ENCODE measurements at regions not wholly inside any gene's neighbourhood (a gene's known extent, or its start where the extent isn't known, plus 50 kb on each side); places are given as distances from the start of the nearest gene placed in this dataset.

GRCh38 chr7:52726493-52726892 is 308.9 kb upstream of the POM121L12 start:
- no peak for TF ChIP-seq GATA3 (IDR thresholded peaks at IDR 0.05; ENCODE audit: low read depth, low read length)
- TF ChIP-seq GATA2 (IDR thresholded peaks at IDR 0.05; ENCODE audit: low read depth, low read length), result no peak

GRCh38 chr7:52723606-52724005 is 311.8 kb upstream of the POM121L12 start:
- TF ChIP-seq GATA2 (IDR thresholded peaks at IDR 0.05; ENCODE audit: low read depth, low read length), result no peak
- no peak for TF ChIP-seq GATA3 (IDR thresholded peaks at IDR 0.05; ENCODE audit: low read depth, low read length)

GRCh38 chr7:52720856-52721255 is 314.6 kb upstream of the POM121L12 start:
- TF ChIP-seq GATA3 (IDR thresholded peaks at IDR 0.05; ENCODE audit: low read depth, low read length) (no peak), GATA2 (IDR thresholded peaks at IDR 0.05; ENCODE audit: low read depth, low read length) (no peak)

- TF ChIP-seq GATA2 (IDR thresholded peaks at IDR 0.05; ENCODE audit: low read depth, low read length) (no peak), GATA3 (IDR thresholded peaks at IDR 0.05; ENCODE audit: low read depth, low read length) (no peak)
Observed at GRCh38 chr7:52719677-52720076, 315.8 kb upstream of the POM121L12 start.

GRCh38 chr7:52715701-52716100 is 319.7 kb upstream of the POM121L12 start:
- no peak for TF ChIP-seq GATA2 (IDR thresholded peaks at IDR 0.05; ENCODE audit: low read depth, low read length)

- TF ChIP-seq GATA3 (IDR thresholded peaks at IDR 0.05; ENCODE audit: low read depth, low read length) (no peak), GATA2 (IDR thresholded peaks at IDR 0.05; ENCODE audit: low read depth, low read length) (no peak)
Observed at GRCh38 chr7:52712938-52713337, 322.5 kb upstream of the POM121L12 start.

GRCh38 chr7:52711951-52712350 is 323.5 kb upstream of the POM121L12 start:
- no peak for TF ChIP-seq GATA2 (IDR thresholded peaks at IDR 0.05; ENCODE audit: low read depth, low read length)
- no peak for TF ChIP-seq GATA3 (IDR thresholded peaks at IDR 0.05; ENCODE audit: low read depth, low read length)

GRCh38 chr7:52708846-52709245 is 326.6 kb upstream of the POM121L12 start:
- TF ChIP-seq GATA3 (IDR thresholded peaks at IDR 0.05; ENCODE audit: low read depth, low read length), result no peak
- TF ChIP-seq GATA2 (IDR thresholded peaks at IDR 0.05; ENCODE audit: low read depth, low read length), result no peak

- TF ChIP-seq GATA2 (IDR thresholded peaks at IDR 0.05; ENCODE audit: low read depth, low read length) (no peak), GATA3 (IDR thresholded peaks at IDR 0.05; ENCODE audit: low read depth, low read length) (no peak)
Observed at GRCh38 chr7:52705768-52706167, 329.7 kb upstream of the POM121L12 start.

- TF ChIP-seq GATA3 (IDR thresholded peaks at IDR 0.05; ENCODE audit: low read depth, low read length), result no peak
- no peak for TF ChIP-seq GATA2 (IDR thresholded peaks at IDR 0.05; ENCODE audit: low read depth, low read length)
Observed at GRCh38 chr7:52700349-52700748, 335.1 kb upstream of the POM121L12 start.

- TF ChIP-seq GATA2 (IDR thresholded peaks at IDR 0.05; ENCODE audit: low read depth, low read length) (peak; percentile 75), GATA3 (IDR thresholded peaks at IDR 0.05; ENCODE audit: low read depth, low read length) (no peak)
Observed at GRCh38 chr7:52695973-52696595, 339.3 kb upstream of the POM121L12 start.

GRCh38 chr7:52691257-52691656 is 344.2 kb upstream of the POM121L12 start:
- no peak for TF ChIP-seq GATA2 (IDR thresholded peaks at IDR 0.05; ENCODE audit: low read depth, low read length)
- TF ChIP-seq GATA3 (IDR thresholded peaks at IDR 0.05; ENCODE audit: low read depth, low read length), result no peak

GRCh38 chr7:52689912-52690311 is 345.5 kb upstream of the POM121L12 start:
- no peak for TF ChIP-seq GATA2 (IDR thresholded peaks at IDR 0.05; ENCODE audit: low read depth, low read length)
- TF ChIP-seq GATA3 (IDR thresholded peaks at IDR 0.05; ENCODE audit: low read depth, low read length), result no peak

GRCh38 chr7:52685333-52685732 is 350.1 kb upstream of the POM121L12 start:
- TF ChIP-seq GATA2 (IDR thresholded peaks at IDR 0.05; ENCODE audit: low read depth, low read length) (no peak), GATA3 (IDR thresholded peaks at IDR 0.05; ENCODE audit: low read depth, low read length) (no peak)

- TF ChIP-seq GATA2 (IDR thresholded peaks at IDR 0.05; ENCODE audit: low read depth, low read length), result no peak
- TF ChIP-seq GATA3 (IDR thresholded peaks at IDR 0.05; ENCODE audit: low read depth, low read length), result no peak
Observed at GRCh38 chr7:52684388-52684787, 351.0 kb upstream of the POM121L12 start.

GRCh38 chr7:52682993-52683392 is 352.4 kb upstream of the POM121L12 start:
- TF ChIP-seq GATA2 (IDR thresholded peaks at IDR 0.05; ENCODE audit: low read depth, low read length) (no peak), GATA3 (IDR thresholded peaks at IDR 0.05; ENCODE audit: low read depth, low read length) (no peak)
